OCI-LY1 (cell line): ENCODE measurements at regions not wholly inside any gene's neighbourhood (a gene's known extent, or its start where the extent isn't known, plus 50 kb on each side); places are given as distances from the start of the nearest gene placed in this dataset.

ENCODE experiments used
- H2AFZ ChIP-seq: fragments of 200-600 bp; sonication (generic), shearing (Covaris generic); 2 replicates; pipeline ENCODE4 v1.6.0; 2014; ENCODE audit warnings: antibody characterized with exemption, mild to moderate bottlenecking, low read length
- H3F3A ChIP-seq: fragments of 200-600 bp; sonication (generic), shearing (Covaris generic); 2 replicates; pipeline ENCODE4 v1.6.0; 2014; ENCODE audit warnings: mild to moderate bottlenecking, antibody characterized with exemption, low read length, moderate library complexity; ENCODE audit not compliant: insufficient read depth
- H3K27ac ChIP-seq: fragments of 200-600 bp; sonication (generic); 2 replicates; pipeline ENCODE4 v1.5.1; 2014; ENCODE audit warnings: low read length, mixed run types, mild to moderate bottlenecking, low read depth; ENCODE audit not compliant: poor library complexity, severe bottlenecking
- H3K27me3 ChIP-seq: fragments of 200-600 bp; sonication (generic); 2 replicates; pipeline ENCODE4 v1.6.0; 2014; ENCODE audit warnings: antibody characterized with exemption, mild to moderate bottlenecking, low read length, moderate library complexity; ENCODE audit not compliant: insufficient read depth
- H3K36me3 ChIP-seq: fragments of 200-600 bp; sonication (generic); 2 replicates; pipeline ENCODE4 v1.6.1; 2014; ENCODE audit warnings: mild to moderate bottlenecking, antibody characterized with exemption, low read length, moderate library complexity, mixed read lengths; ENCODE audit not compliant: insufficient read depth
- H3K4me1 ChIP-seq: fragments of 200-600 bp; sonication (generic); 2 replicates; pipeline ENCODE4 v1.5.1; 2014; ENCODE audit warnings: mild to moderate bottlenecking, low read length, moderate library complexity; ENCODE audit not compliant: insufficient read depth, severe bottlenecking
- H3K4me2 ChIP-seq: fragments of 200-600 bp; sonication (generic), shearing (Covaris generic); 2 replicates; pipeline ENCODE4 v1.6.1; 2014; ENCODE audit warnings: low read length
- H3K4me3 ChIP-seq: fragments of 200-600 bp; sonication (generic); 2 replicates; pipeline ENCODE4 v1.5.1; 2014; ENCODE audit warnings: low read length, low read depth, mild to moderate bottlenecking, mixed read lengths; ENCODE audit not compliant: poor library complexity, severe bottlenecking
- H3K79me2 ChIP-seq: fragments of 200-600 bp; shearing (Covaris generic); 2 replicates; pipeline ENCODE4 v1.6.1; 2016; ENCODE audit warnings: mixed run types, low read length, mixed read lengths; ENCODE audit not compliant: insufficient read depth
- H3K9ac ChIP-seq: fragments of 200-600 bp; sonication (generic), shearing (Covaris generic); 2 replicates; pipeline ENCODE4 v1.6.1; 2014; ENCODE audit warnings: mild to moderate bottlenecking, low read length, mixed read lengths
- H3K9me2 ChIP-seq: fragments of 200-600 bp; sonication (generic), shearing (Covaris generic); 2 replicates; pipeline ENCODE4 v1.6.1; 2014; ENCODE audit warnings: low read depth, mild to moderate bottlenecking, low read length, mixed read lengths
- H3K9me3 ChIP-seq: fragments of 200-600 bp; shearing (Covaris generic); 2 replicates; pipeline ENCODE4 v1.6.1; 2014; ENCODE audit warnings: low read length, mixed read lengths
- H4K20me1 ChIP-seq: fragments of 200-600 bp; sonication (generic), shearing (Covaris generic); 2 replicates; pipeline ENCODE4 v1.6.0; 2016; ENCODE audit warnings: mild to moderate bottlenecking, low read length; ENCODE audit not compliant: insufficient read depth
- CTCF ChIP-seq: fragments of 200-600 bp; sonication (generic), shearing (Covaris generic); IDR thresholded peaks from 2 replicates; pipeline ENCODE4 v1.5.1; 2017; ENCODE audit warnings: mild to moderate bottlenecking, antibody characterized with exemption, low read length, moderate library complexity, mixed read lengths
- EZH2 ChIP-seq: fragments of 200-600 bp; sonication (generic), shearing (Covaris generic); IDR thresholded peaks from 2 replicates; pipeline ENCODE4 v1.8.0; 2017; ENCODE audit warnings: borderline replicate concordance, mixed run types, mild to moderate bottlenecking, antibody characterized with exemption, low read length, moderate library complexity, mixed read lengths

- TF ChIP-seq EZH2, result no peak
- TF ChIP-seq CTCF, result no peak
- H3K79me2 ChIP-seq, result no peaks in the 10 kb centered on the region
- no peak overlapping the region for H2AFZ ChIP-seq
- H3K27me3 ChIP-seq, result no peaks in the 10 kb centered on the region
- no peaks in the 10 kb centered on the region for H3K36me3 ChIP-seq
- H3K4me1 ChIP-seq, result peaks cover 13% of the 10 kb centered on the region
- peaks cover 4% of the 10 kb centered on the region; the same call in 1 of the 2 replicates for H3F3A ChIP-seq
- no peaks in the 10 kb centered on the region for H3K9me3 ChIP-seq
- no peaks in the 10 kb centered on the region for H4K20me1 ChIP-seq
- no peak overlapping the region for H3K9ac ChIP-seq
- H3K4me2 ChIP-seq, result no peak overlapping the region
- no peaks in the 10 kb centered on the region for H3K9me2 ChIP-seq
- no peak overlapping the region for H3K27ac ChIP-seq
- no peak overlapping the region for H3K4me3 ChIP-seq
Measured at GRCh38 chr4:180855184-180855583, 1388.0 kb upstream of the TENM3 start.

GRCh38 chr4:180860089-180860720, 1383.0 kb upstream of the TENM3 start:
- no peak overlapping the region for H2AFZ ChIP-seq

GRCh38 chr4:180861651-180862050, 1381.6 kb upstream of the TENM3 start:
- Histone ChIP-seq H3K4me2 (no peak overlapping the region), H3K4me1 (peaks cover 8% of the 10 kb centered on the region), H3K27ac (no peak overlapping the region), H3F3A (no peaks in the 10 kb centered on the region), H2AFZ (no peak overlapping the region), H3K79me2 (no peaks in the 10 kb centered on the region), H3K4me3 (no peak overlapping the region), H4K20me1 (no peaks in the 10 kb centered on the region), H3K9me2 (no peaks in the 10 kb centered on the region), H3K9ac (no peak overlapping the region), H3K36me3 (no peaks in the 10 kb centered on the region), H3K9me3 (0 out of 2 replicates have a peak, but pooled peaks cover 4% of the 10 kb centered on the region), H3K27me3 (no peaks in the 10 kb centered on the region)
- TF ChIP-seq EZH2, result no peak
- no peak for TF ChIP-seq CTCF

More at GRCh38 chr4:180860089-180860720, 1383.0 kb upstream of the TENM3 start:
- no peaks in the 10 kb centered on the region for H3K9me3 ChIP-seq
- no peaks in the 10 kb centered on the region for H3K36me3 ChIP-seq
- H3K4me1 ChIP-seq, result peaks cover 8% of the 10 kb centered on the region
- no peak overlapping the region for H3K27ac ChIP-seq
- H3F3A ChIP-seq, result no peaks in the 10 kb centered on the region
- H3K9ac ChIP-seq, result no peak overlapping the region
- H3K4me2 ChIP-seq, result no peak overlapping the region
- no peaks in the 10 kb centered on the region for H3K27me3 ChIP-seq
- H4K20me1 ChIP-seq, result no peaks in the 10 kb centered on the region
- H3K9me2 ChIP-seq, result no peaks in the 10 kb centered on the region
- no peak overlapping the region for H3K4me3 ChIP-seq
- no peaks in the 10 kb centered on the region for H3K79me2 ChIP-seq
- TF ChIP-seq EZH2, result no peak
